NCI-H345 treated with DMSO at 0.1 percent for 48 hours (cell line): ENCODE measurements at regions not wholly inside any gene's neighbourhood (a gene's known extent, or its start where the extent isn't known, plus 50 kb on each side); places are given as distances from the start of the nearest gene placed in this dataset.
"Not testable (repeated sequence)": the region's sequence is repeated elsewhere in the genome, so short reads cannot be mapped to it uniquely, and the experiment has no call there.

Experiments
- DNase-seq: peaks from one replicate; lab custom pipeline; 2025; ENCODE audit not compliant: unreplicated experiment; lab: John Stamatoyannopoulos, UW

GRCh38 chr16:87207965-87208364 is 109.2 kb downstream of the C16orf95 start:
- DNase-seq, result no peak

- DNase-seq, result not testable (repeated sequence)
These were observed 108.2 kb downstream of the C16orf95 start for GRCh38 chr16:87208968-87209367.

GRCh38 chr16:87209808-87210512 is 107.2 kb downstream of the C16orf95 start:
- no peak for DNase-seq

GRCh38 chr16:87210894-87211293 is 106.3 kb downstream of the C16orf95 start:
- DNase-seq, result no peak

GRCh38 chr16:87212026-87212425 is 105.2 kb downstream of the C16orf95 start:
- DNase-seq, result no peak

- DNase-seq, result no peak
These were observed 103.7 kb downstream of the C16orf95 start for GRCh38 chr16:87213536-87213935.

GRCh38 chr16:87216148-87216840 is 100.9 kb downstream of the C16orf95 start:
- DNase-seq, result no peak

- DNase-seq, result no peak
These were observed 100.3 kb downstream of the C16orf95 start for GRCh38 chr16:87216841-87217275.

GRCh38 chr16:87217802-87218201 is 99.4 kb downstream of the C16orf95 start:
- DNase-seq, result not testable (repeated sequence)

- DNase-seq, result no peak
These were observed 98.7 kb downstream of the C16orf95 start for GRCh38 chr16:87218281-87219055.

- no peak for DNase-seq
These were observed 97.8 kb downstream of the C16orf95 start for GRCh38 chr16:87219287-87219909.

- no peak for DNase-seq
These were observed 95.6 kb downstream of the C16orf95 start for GRCh38 chr16:87221633-87222032.

GRCh38 chr16:87222335-87222734 is 94.9 kb downstream of the C16orf95 start:
- DNase-seq, result no peak

GRCh38 chr16:87223656-87224248 is 93.4 kb downstream of the C16orf95 start:
- no peak for DNase-seq

- DNase-seq, result no peak
These were observed 90.3 kb downstream of the C16orf95 start for GRCh38 chr16:87226926-87227295.

GRCh38 chr16:87227296-87227951 is 89.8 kb downstream of the C16orf95 start:
- DNase-seq, result no peak

- DNase-seq, result no peak
These were observed 88.8 kb downstream of the C16orf95 start for GRCh38 chr16:87228363-87228762.

GRCh38 chr16:87229230-87230188 is 87.7 kb downstream of the C16orf95 start:
- DNase-seq, result no peak

GRCh38 chr16:87230571-87230970 is 86.6 kb downstream of the C16orf95 start:
- DNase-seq, result no peak
